C4-2B (cell line): ENCODE measurements at regions not wholly inside any gene's neighbourhood (a gene's known extent, or its start where the extent isn't known, plus 50 kb on each side); places are given as distances from the start of the nearest gene placed in this dataset.

Experiments used
- CTCF ChIP-seq: fragments of 450-650 bp; conservative IDR thresholded peaks from 2 replicates; pipeline ENCODE4 v1.5.1; 2017; ENCODE audit warnings: mild to moderate bottlenecking
- ZFX ChIP-seq: fragments of 450-650 bp; IDR thresholded peaks from 2 replicates; pipeline ENCODE4 v1.6.1; 2017

- no peak for TF ChIP-seq CTCF
- no peak for TF ChIP-seq ZFX
Observed at GRCh38 chr11:134904103-134904790, 492.2 kb upstream of the B3GAT1 start.
